ENCODE measurements at regions not wholly inside any gene's neighbourhood (a gene's known extent, or its start where the extent isn't known, plus 50 kb on each side); places are given as distances from the start of the nearest gene placed in this dataset.

GRCh38 chr4:119696963-119697362 is 68.4 kb upstream of the PDE5A start:
- no peak for DNase-seq

- DNase-seq: no peak
Observed at GRCh38 chr4:119695216-119695615, 66.6 kb upstream of the PDE5A start.

- no peak for DNase-seq
Observed at GRCh38 chr4:119693126-119693525, 64.5 kb upstream of the PDE5A start.

- DNase-seq: no peak
Observed at GRCh38 chr4:119692001-119692400, 63.4 kb upstream of the PDE5A start.

- no peak for DNase-seq
Observed at GRCh38 chr4:119690871-119691270, 62.3 kb upstream of the PDE5A start.

GRCh38 chr4:119688446-119688845 is 59.8 kb upstream of the PDE5A start:
- DNase-seq: no peak

GRCh38 chr4:119684463-119684862 is 55.9 kb upstream of the PDE5A start:
- DNase-seq: no peak

GRCh38 chr4:119683518-119683917 is 54.9 kb upstream of the PDE5A start:
- DNase-seq: no peak

GRCh38 chr4:119682099-119682498 is 53.5 kb upstream of the PDE5A start:
- no peak for DNase-seq

GRCh38 chr4:119679251-119679650 is 50.6 kb upstream of the PDE5A start:
- DNase-seq: no peak

GRCh38 chr4:119678761-119679160 is 50.2 kb upstream of the PDE5A start:
- DNase-seq: no peak
